Brain microvascular endothelial cell (primary cell): ENCODE measurements at regions not wholly inside any gene's neighbourhood (a gene's known extent, or its start where the extent isn't known, plus 50 kb on each side); places are given as distances from the start of the nearest gene placed in this dataset.
"Not testable (repeated sequence)": the region's sequence is repeated elsewhere in the genome, so short reads cannot be mapped to it uniquely, and the experiment has no call there.

Source experiments
- DNase-seq: peaks from one replicate; pipeline ENCODE4 v3.0.0-alpha.2; 2020
- H3K27ac ChIP-seq: fragments of 250-450 bp; sonication (Bioruptor Pico); 2 replicates; pipeline ENCODE4 v1.5.1; 2020; ENCODE audit warnings: mild to moderate bottlenecking, moderate library complexity
- H3K27me3 ChIP-seq: fragments of 250-450 bp; sonication (Bioruptor Pico); replicated peaks from 2 replicates; pipeline ENCODE4 v1.5.1; 2020; ENCODE audit warnings: mild to moderate bottlenecking
- H3K36me3 ChIP-seq: fragments of 250-450 bp; sonication (Bioruptor Pico); replicated peaks from 2 replicates; pipeline ENCODE4 v1.5.1; 2020; ENCODE audit warnings: mild to moderate bottlenecking
- H3K4me3 ChIP-seq: 2 replicates; pipeline ENCODE4 v1.5.1; 2011; ENCODE audit warnings: low read depth, mild to moderate bottlenecking, control low read depth, low read length, moderate library complexity
- CTCF ChIP-seq: IDR thresholded peaks from 2 replicates; pipeline ENCODE4 v1.5.1; 2011; ENCODE audit warnings: low read depth, mild to moderate bottlenecking, moderate library complexity, low read length, control low read depth, inconsistent platforms; ENCODE audit errors: missing control alignments
- in situ Hi-C: cut with HindIII; loops from 2 replicates; pipeline ENCODE4 v1.10.0; 2017; ENCODE audit warnings: low sequenced_read_pairs, low pct_ligation_motif_present

DNA sequence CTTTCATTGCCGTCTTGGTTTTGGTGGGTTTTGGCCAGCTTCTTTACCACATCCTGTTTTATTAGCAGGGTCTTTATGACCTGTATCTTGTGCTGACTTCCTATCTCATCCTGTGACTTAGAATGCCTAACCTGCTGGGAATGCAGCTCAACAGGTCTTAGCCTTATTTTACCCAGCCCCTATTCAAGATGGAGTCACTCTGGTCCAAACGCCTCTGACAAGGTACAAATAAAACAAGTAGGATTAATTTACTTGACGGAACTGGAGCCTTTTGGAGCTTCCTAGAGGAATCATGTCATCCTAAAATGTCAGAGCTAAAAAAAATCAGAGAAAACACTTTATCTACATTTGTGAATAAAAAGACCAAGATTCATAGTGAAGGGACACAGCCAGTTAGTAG, 66.2 kb upstream of the ATXN3L start:
- no peaks in the 10 kb centered on the region for H3K27me3 ChIP-seq
- H3K27ac ChIP-seq = no peak overlapping the region
- DNase-seq = no peak
- no peak for TF ChIP-seq CTCF
- no peak overlapping the region for H3K4me3 ChIP-seq
- no peaks in the 10 kb centered on the region for H3K36me3 ChIP-seq
- in situ Hi-C loops = no loop called here

DNA sequence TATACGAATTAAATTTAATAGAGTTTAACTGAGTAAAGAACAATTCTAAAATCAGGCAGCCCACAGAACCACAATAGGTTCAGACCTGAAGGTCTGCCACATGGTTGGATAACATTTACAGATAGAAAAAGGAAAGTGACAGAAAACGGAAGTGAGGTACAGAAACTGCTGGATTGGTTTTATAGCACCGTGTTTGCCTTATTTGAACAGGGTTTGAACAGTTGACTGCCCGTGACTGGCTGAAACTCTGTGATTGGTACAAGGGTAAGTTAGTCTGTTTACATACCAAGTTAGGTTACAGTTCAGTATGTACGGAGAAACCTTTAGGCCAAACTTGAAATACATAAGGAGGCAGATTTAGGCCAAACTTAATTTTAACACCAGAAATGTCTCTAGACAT, 64.1 kb upstream of the ATXN3L start:
- no peaks in the 10 kb centered on the region for H3K27me3 ChIP-seq
- no peak overlapping the region for H3K4me3 ChIP-seq
- H3K27ac ChIP-seq = no peak overlapping the region
- in situ Hi-C loops = no loop called here
- no peak for TF ChIP-seq CTCF
- H3K36me3 ChIP-seq = no peaks in the 10 kb centered on the region
- no peak for DNase-seq

- Histone ChIP-seq H3K4me3 (no peak overlapping the region), H3K27ac (peak overlapping the region; percentile 67), H3K36me3 (no peaks in the 10 kb centered on the region), H3K27me3 (no peaks in the 10 kb centered on the region)
- DNase-seq = no peak
- no peak for TF ChIP-seq CTCF
- in situ Hi-C loops = no loop called here
These were observed 61.7 kb upstream of the ATXN3L start for GRCh38 chrX:13381514-13381913.

DNA sequence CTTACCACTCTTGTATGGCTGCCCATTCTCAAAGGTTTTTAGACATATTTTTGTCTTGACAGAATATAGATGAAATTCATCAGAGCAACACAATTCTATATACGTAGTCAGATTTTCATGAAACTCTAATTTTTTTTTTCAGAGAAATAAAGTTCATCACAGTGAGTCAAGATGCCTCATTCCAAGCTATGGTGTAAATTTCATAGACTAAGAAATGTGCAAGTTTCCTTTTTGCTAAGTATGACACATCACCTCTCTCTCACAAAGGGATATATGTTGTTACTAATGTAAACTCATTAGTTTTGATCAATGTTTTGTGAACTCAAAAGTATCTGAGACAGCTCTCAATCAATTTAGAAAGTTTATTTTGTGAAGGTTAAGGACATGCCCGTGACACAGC, 60.4 kb upstream of the ATXN3L start:
- no peak for TF ChIP-seq CTCF
- no peak for DNase-seq
- Histone ChIP-seq H3K27ac (peak overlapping the region; percentile 67), H3K4me3 (no peak overlapping the region), H3K27me3 (no peaks in the 10 kb centered on the region), H3K36me3 (no peaks in the 10 kb centered on the region)
- in situ Hi-C loops = no loop called here

GRCh38 chrX:13378562-13379518, 59.0 kb upstream of the ATXN3L start:
- H3K4me3 ChIP-seq, in situ Hi-C loops, H3K36me3 ChIP-seq, DNase-seq, H3K27me3 ChIP-seq, H3K27ac ChIP-seq: not testable (repeated sequence)

- DNase-seq = peak; percentile 57
- no peak for TF ChIP-seq CTCF
- Histone ChIP-seq H3K36me3 (no peaks in the 10 kb centered on the region), H3K27ac (peak overlapping the region; percentile 87), H3K4me3 (no peak overlapping the region), H3K27me3 (no peaks in the 10 kb centered on the region)
- in situ Hi-C loops = no loop called here
These were observed 57.7 kb upstream of the ATXN3L start for GRCh38 chrX:13377550-13377934.
